Kidney epithelial cell (primary cell): ENCODE measurements at regions not wholly inside any gene's neighbourhood (a gene's known extent, or its start where the extent isn't known, plus 50 kb on each side); places are given as distances from the start of the nearest gene placed in this dataset.

Experiments used
- DNase-seq: peaks from one replicate; pipeline ENCODE4 v3.0.0-alpha.2; 2010; ENCODE audit warnings: low read depth
- H3K27me3 ChIP-seq: 2 replicates; pipeline ENCODE4 v1.6.0; 2011; ENCODE audit warnings: low read length; ENCODE audit not compliant: control insufficient read depth, insufficient read depth
- H3K36me3 ChIP-seq: 2 replicates; pipeline ENCODE4 v1.5.1; 2011; ENCODE audit warnings: low read length; ENCODE audit not compliant: control insufficient read depth, insufficient read depth
- H3K4me3 ChIP-seq: 2 replicates; pipeline ENCODE4 v1.5.1; 2011; ENCODE audit warnings: low read depth, mild to moderate bottlenecking, control low read depth, low read length
- TF ChIP-seq, protein P1 (sequence below): IDR thresholded peaks from 2 replicates; pipeline ENCODE4 v1.5.1; 2011; ENCODE audit warnings: mild to moderate bottlenecking, moderate library complexity, low read length, control low read depth, inconsistent platforms; ENCODE audit not compliant: insufficient read depth, poor library complexity, severe bottlenecking

DNA sequence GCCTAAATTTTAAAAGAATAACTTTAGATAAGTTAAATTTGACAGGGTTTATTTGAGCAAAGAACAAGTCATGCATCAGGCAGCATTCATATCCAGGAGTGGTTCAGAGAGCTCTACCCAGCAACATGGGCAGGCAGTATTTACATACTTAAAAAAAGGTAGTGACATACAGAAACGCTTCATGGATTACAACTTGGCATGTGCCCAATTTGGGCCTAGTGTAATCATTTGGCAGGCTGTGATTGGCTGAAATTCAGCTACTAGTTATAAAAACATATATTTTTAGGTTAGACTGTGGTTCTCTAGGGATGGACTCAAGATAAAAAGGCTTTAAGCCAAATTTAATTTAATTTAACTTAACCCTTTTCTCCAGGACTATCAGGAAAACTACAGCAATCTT is 374.0 kb upstream of the ADAMTS16 start:
- DNase-seq, result no peak
- Histone ChIP-seq H3K4me3 (no peak overlapping the region), H3K36me3 (no peaks in the 10 kb centered on the region), H3K27me3 (no peaks in the 10 kb centered on the region)
- TF ChIP-seq, protein P1, sequence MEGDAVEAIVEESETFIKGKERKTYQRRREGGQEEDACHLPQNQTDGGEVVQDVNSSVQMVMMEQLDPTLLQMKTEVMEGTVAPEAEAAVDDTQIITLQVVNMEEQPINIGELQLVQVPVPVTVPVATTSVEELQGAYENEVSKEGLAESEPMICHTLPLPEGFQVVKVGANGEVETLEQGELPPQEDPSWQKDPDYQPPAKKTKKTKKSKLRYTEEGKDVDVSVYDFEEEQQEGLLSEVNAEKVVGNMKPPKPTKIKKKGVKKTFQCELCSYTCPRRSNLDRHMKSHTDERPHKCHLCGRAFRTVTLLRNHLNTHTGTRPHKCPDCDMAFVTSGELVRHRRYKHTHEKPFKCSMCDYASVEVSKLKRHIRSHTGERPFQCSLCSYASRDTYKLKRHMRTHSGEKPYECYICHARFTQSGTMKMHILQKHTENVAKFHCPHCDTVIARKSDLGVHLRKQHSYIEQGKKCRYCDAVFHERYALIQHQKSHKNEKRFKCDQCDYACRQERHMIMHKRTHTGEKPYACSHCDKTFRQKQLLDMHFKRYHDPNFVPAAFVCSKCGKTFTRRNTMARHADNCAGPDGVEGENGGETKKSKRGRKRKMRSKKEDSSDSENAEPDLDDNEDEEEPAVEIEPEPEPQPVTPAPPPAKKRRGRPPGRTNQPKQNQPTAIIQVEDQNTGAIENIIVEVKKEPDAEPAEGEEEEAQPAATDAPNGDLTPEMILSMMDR, result no peak

DNA sequence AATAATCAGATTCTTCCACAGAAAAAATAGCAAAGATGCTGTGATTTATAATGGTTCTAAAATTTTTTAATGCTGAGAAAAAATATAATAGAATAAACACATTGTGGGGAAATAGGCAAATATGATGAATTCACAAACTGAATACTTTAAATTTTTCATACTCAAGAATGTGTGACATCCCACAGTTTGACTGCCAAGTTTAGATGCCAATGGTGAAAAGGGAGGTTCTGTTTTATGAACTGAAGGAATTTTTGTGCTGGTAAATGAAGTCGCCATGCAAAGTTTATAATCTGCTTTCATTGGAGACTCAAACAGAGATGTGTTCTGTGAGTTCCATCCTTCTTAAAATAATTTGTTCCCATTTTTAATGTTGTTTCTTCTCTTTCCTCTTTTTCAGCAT is 367.5 kb upstream of the ADAMTS16 start:
- TF ChIP-seq, protein P1, result no peak
- H3K36me3 ChIP-seq, result no peaks in the 10 kb centered on the region
- no peak for DNase-seq
- no peak overlapping the region for H3K4me3 ChIP-seq
- no peaks in the 10 kb centered on the region for H3K27me3 ChIP-seq

DNA sequence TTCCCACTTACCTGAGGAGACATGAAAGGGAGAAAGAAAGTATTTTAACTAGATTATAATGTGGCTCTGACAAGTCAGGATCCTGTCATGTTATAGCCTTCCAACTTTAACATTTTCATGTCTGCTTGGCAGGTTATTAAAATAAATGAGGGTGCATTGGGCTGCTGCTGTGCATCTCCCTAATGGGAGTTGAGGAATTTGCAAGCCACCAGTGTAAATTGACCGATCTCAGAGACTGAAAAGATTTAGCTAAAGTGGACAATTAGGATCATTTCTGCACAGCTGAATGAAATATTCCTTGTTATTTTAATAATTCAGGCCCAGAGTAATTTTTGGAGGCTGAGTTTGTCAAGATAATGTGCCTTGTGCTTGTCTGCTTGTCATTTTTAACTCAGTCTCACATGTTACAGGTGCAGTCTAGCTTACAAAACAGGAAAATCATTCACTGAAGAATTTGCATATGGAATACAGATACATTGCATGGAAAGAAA is 366.3 kb upstream of the ADAMTS16 start:
- Histone ChIP-seq H3K4me3 (no peak overlapping the region), H3K27me3 (no peaks in the 10 kb centered on the region), H3K36me3 (no peaks in the 10 kb centered on the region)
- DNase-seq, result no peak
- TF ChIP-seq, protein P1, result no peak

DNA sequence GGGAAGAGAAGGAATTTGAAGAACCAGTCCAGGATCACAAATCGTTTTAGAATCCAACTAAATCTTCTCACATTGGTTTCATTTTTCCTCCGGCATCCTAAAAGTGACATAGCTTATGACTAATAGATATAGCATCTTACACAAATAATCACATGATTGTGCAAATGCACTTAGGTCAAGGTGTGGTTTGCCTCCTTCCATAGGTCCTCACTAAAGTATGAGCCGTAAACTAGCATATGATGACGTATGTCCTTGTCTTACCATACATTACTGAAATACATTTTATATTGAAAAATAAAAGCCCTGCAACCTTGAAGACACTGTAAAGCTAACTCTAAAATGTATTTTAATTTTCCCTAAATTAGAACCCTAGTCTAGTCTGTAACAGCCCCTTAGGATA is 362.7 kb upstream of the ADAMTS16 start:
- Histone ChIP-seq H3K27me3 (no peaks in the 10 kb centered on the region), H3K4me3 (no peak overlapping the region), H3K36me3 (no peaks in the 10 kb centered on the region)
- TF ChIP-seq, protein P1, result no peak
- no peak for DNase-seq

DNA sequence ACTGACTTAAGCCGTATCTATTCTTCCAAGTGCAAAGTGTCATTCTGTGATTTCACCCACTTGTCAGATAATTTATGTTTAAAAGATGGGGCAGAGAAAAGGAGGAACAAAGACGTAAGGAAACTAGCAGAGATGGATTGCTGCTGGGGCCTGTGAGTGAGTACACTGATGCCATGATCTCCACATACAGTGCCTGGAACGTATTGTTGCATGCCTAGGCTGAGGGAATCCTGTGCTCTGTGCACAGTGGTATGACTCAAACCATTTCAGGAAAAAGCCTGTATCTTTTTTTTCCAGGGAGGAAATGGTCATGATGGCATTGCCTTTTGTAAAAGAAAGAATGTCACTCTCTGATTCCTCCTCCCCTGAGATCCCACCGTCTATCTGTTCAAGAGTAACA is 359.5 kb upstream of the ADAMTS16 start:
- TF ChIP-seq, protein P1, result no peak
- Histone ChIP-seq H3K4me3 (no peak overlapping the region), H3K27me3 (no peaks in the 10 kb centered on the region), H3K36me3 (no peaks in the 10 kb centered on the region)
- no peak for DNase-seq

DNA sequence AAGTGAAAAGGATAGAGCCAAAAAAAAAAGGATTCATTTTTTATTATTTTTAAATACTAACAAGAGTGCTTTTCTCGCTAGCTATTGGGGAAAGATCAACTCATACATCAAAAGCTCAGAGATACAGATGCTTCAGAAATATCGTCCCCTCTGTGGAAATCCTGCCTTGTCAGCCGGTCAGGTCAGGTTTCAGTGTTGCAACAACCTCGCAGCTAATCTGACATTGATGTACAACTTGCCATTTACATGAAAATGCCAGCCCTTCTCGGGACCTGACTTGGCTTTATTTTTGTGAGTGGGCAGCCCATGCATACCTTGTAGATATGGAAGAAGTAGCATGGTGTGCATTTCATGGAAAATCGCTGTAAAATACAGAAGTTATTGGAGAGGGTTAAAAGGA is 358.8 kb upstream of the ADAMTS16 start:
- TF ChIP-seq, protein P1, result no peak
- Histone ChIP-seq H3K4me3 (no peak overlapping the region), H3K27me3 (no peaks in the 10 kb centered on the region), H3K36me3 (no peaks in the 10 kb centered on the region)
- no peak for DNase-seq
